Activated T-cell treated with anti-CD3 and anti-CD28 coated beads, Interleukin-2, amount 50 U/mL, for 72 hours (primary cell): ENCODE measurements at regions not wholly inside any gene's neighbourhood (a gene's known extent, or its start where the extent isn't known, plus 50 kb on each side); places are given as distances from the start of the nearest gene placed in this dataset.

ENCODE experiments used
- ATAC-seq, 2 donors: fragments of 150-1000 bp; cut with Tn5 transposase; replicated peaks in 1 of 2; 2 replicates each; pipeline ENCODE4 v1.10.0; 2021; ENCODE audit warnings: moderate library complexity in 2 of 2, mild to moderate bottlenecking in 1 of 2
- DNase-seq, 2 donors: peaks; one replicate each; pipeline ENCODE4 v3.0.0; 2021 to 2022; ENCODE audit warnings: mixed read lengths in 1 of 2
- H3K27ac Mint-ChIP-seq: one replicate; pipeline ENCODE4 v1.8.0; 2022; ENCODE audit warnings: mild to moderate bottlenecking, moderate library complexity, mixed read lengths
- H3K27me3 Mint-ChIP-seq: one replicate; pipeline ENCODE4 v1.8.0; 2022; ENCODE audit warnings: low read depth, mixed read lengths
- H3K36me3 Mint-ChIP-seq, 2 donors: one replicate each; pipeline ENCODE4 v1.8.0; 2022; ENCODE audit warnings: mixed read lengths in 2 of 2, mild to moderate bottlenecking in 1 of 2; ENCODE audit not compliant: insufficient read depth in 2 of 2
- H3K4me1 Mint-ChIP-seq: one replicate; pipeline ENCODE4 v1.8.0; 2022; ENCODE audit warnings: low read depth, mixed read lengths
- H3K4me3 Mint-ChIP-seq, 2 donors: one replicate each; pipeline ENCODE4 v1.8.0; 2022; ENCODE audit warnings: mild to moderate bottlenecking in 2 of 2, mixed read lengths in 2 of 2, moderate library complexity in 2 of 2
- H3K9me3 Mint-ChIP-seq, 2 donors: one replicate each; pipeline ENCODE4 v1.8.0; 2022; ENCODE audit warnings: mixed read lengths in 2 of 2

- no peak for DNase-seq
- Mint-ChIP-seq H3K9me3 (no peaks in the 10 kb centered on the region), H3K27ac (no peak overlapping the region), H3K4me3 (no peak overlapping the region), H3K36me3 (no peaks in the 10 kb centered on the region), H3K27me3 (peaks cover 4% of the 10 kb centered on the region), H3K4me1 (no peaks in the 10 kb centered on the region)
- ATAC-seq: peak in 1 of 2 donors; percentile 66
Observed at GRCh38 chr9:103789686-103790085, 304.4 kb upstream of the SMC2 start.

- H3K27ac Mint-ChIP-seq: peak overlapping the region; percentile 54
- DNase-seq (peak; percentile 12 to 14), ATAC-seq (peak; percentile 100)
- peaks cover 5% of the 10 kb centered on the region for H3K4me1 Mint-ChIP-seq
- H3K36me3 Mint-ChIP-seq: no peaks in the 10 kb centered on the region
- peak overlapping the region in 1 of 2 donors; percentile 16 for H3K4me3 Mint-ChIP-seq
- no peaks in the 10 kb centered on the region for H3K9me3 Mint-ChIP-seq
- peaks cover 4% of the 10 kb centered on the region for H3K27me3 Mint-ChIP-seq
Observed at GRCh38 chr9:103798620-103799019, 295.5 kb upstream of the SMC2 start.

GRCh38 chr9:103799959-103800358 lies 294.1 kb upstream of the SMC2 start:
- Mint-ChIP-seq H3K9me3 (no peaks in the 10 kb centered on the region), H3K4me1 (peaks cover 5% of the 10 kb centered on the region), H3K4me3 (no peak overlapping the region), H3K27ac (no peak overlapping the region), H3K36me3 (no peaks in the 10 kb centered on the region), H3K27me3 (peaks cover 4% of the 10 kb centered on the region)
- DNase-seq (no peak), ATAC-seq (peak in 1 of 2 donors; percentile 29)

GRCh38 chr9:103802068-103802467 lies 292.0 kb upstream of the SMC2 start:
- Mint-ChIP-seq H3K27ac (no peak overlapping the region), H3K4me1 (peaks cover 5% of the 10 kb centered on the region), H3K9me3 (no peaks in the 10 kb centered on the region), H3K36me3 (no peaks in the 10 kb centered on the region), H3K27me3 (peaks cover 7% of the 10 kb centered on the region), H3K4me3 (no peak overlapping the region)
- DNase-seq (no peak), ATAC-seq (no peak)

GRCh38 chr9:103803245-103803644 lies 290.9 kb upstream of the SMC2 start:
- no peak for DNase-seq
- ATAC-seq: no peak
- Mint-ChIP-seq H3K4me3 (no peak overlapping the region), H3K27me3 (peaks cover 7% of the 10 kb centered on the region), H3K27ac (no peak overlapping the region), H3K36me3 (no peaks in the 10 kb centered on the region), H3K4me1 (peaks cover 5% of the 10 kb centered on the region), H3K9me3 (no peaks in the 10 kb centered on the region)

- no peak for DNase-seq
- Mint-ChIP-seq H3K27ac (no peak overlapping the region), H3K4me1 (no peaks in the 10 kb centered on the region), H3K9me3 (no peaks in the 10 kb centered on the region), H3K36me3 (no peaks in the 10 kb centered on the region), H3K27me3 (peaks cover 7% of the 10 kb centered on the region), H3K4me3 (no peak overlapping the region)
- peak in 1 of 2 donors; percentile 53 for ATAC-seq
Observed at GRCh38 chr9:103804077-103804735, 289.9 kb upstream of the SMC2 start.

- Mint-ChIP-seq H3K4me1 (no peaks in the 10 kb centered on the region), H3K9me3 (no peaks in the 10 kb centered on the region), H3K36me3 (no peaks in the 10 kb centered on the region), H3K27ac (no peak overlapping the region), H3K27me3 (peaks cover 6% of the 10 kb centered on the region), H3K4me3 (no peak overlapping the region)
- DNase-seq (no peak), ATAC-seq (no peak)
Observed at GRCh38 chr9:103809745-103810144, 284.4 kb upstream of the SMC2 start.

- H3K4me3 Mint-ChIP-seq: no peak overlapping the region
- ATAC-seq: no peak
- DNase-seq: no peak
- no peaks in the 10 kb centered on the region for H3K27me3 Mint-ChIP-seq
- H3K36me3 Mint-ChIP-seq: no peaks in the 10 kb centered on the region
- no peaks in the 10 kb centered on the region for H3K4me1 Mint-ChIP-seq
- no peak overlapping the region for H3K27ac Mint-ChIP-seq
- no peaks in the 10 kb centered on the region for H3K9me3 Mint-ChIP-seq
Observed at GRCh38 chr9:103811462-103811861, 282.6 kb upstream of the SMC2 start.

GRCh38 chr9:103816146-103816545 lies 278.0 kb upstream of the SMC2 start:
- Mint-ChIP-seq H3K36me3 (no peaks in the 10 kb centered on the region), H3K27ac (no peak overlapping the region), H3K4me3 (no peak overlapping the region), H3K4me1 (no peaks in the 10 kb centered on the region), H3K27me3 (no peaks in the 10 kb centered on the region), H3K9me3 (no peaks in the 10 kb centered on the region)
- DNase-seq (no peak), ATAC-seq (no peak)

- H3K27me3 Mint-ChIP-seq: no peaks in the 10 kb centered on the region
- no peak overlapping the region for H3K27ac Mint-ChIP-seq
- no peak for DNase-seq
- ATAC-seq: no peak
- no peaks in the 10 kb centered on the region for H3K9me3 Mint-ChIP-seq
- H3K4me1 Mint-ChIP-seq: no peaks in the 10 kb centered on the region
- H3K36me3 Mint-ChIP-seq: no peaks in the 10 kb centered on the region
- H3K4me3 Mint-ChIP-seq: no peak overlapping the region
Observed at GRCh38 chr9:103819936-103820335, 274.2 kb upstream of the SMC2 start.

- H3K27ac Mint-ChIP-seq: no peak overlapping the region
- no peaks in the 10 kb centered on the region for H3K36me3 Mint-ChIP-seq
- H3K4me3 Mint-ChIP-seq: no peak overlapping the region
- H3K4me1 Mint-ChIP-seq: no peaks in the 10 kb centered on the region
- peaks cover 0 to 2% of the 10 kb centered on the region in 2 donors for H3K9me3 Mint-ChIP-seq
- DNase-seq (no peak), ATAC-seq (no peak)
- no peaks in the 10 kb centered on the region for H3K27me3 Mint-ChIP-seq
Observed at GRCh38 chr9:103821115-103821514, 273.0 kb upstream of the SMC2 start.

GRCh38 chr9:103837940-103838339 lies 256.2 kb upstream of the SMC2 start:
- Mint-ChIP-seq H3K27ac (no peak overlapping the region), H3K36me3 (no peaks in the 10 kb centered on the region), H3K9me3 (no peaks in the 10 kb centered on the region), H3K27me3 (no peaks in the 10 kb centered on the region), H3K4me3 (no peak overlapping the region), H3K4me1 (no peaks in the 10 kb centered on the region)
- DNase-seq: no peak
- ATAC-seq: no peak

- no peaks in the 10 kb centered on the region for H3K4me1 Mint-ChIP-seq
- no peak overlapping the region for H3K27ac Mint-ChIP-seq
- H3K27me3 Mint-ChIP-seq: no peaks in the 10 kb centered on the region
- no peak for DNase-seq
- no peaks in the 10 kb centered on the region for H3K9me3 Mint-ChIP-seq
- no peak overlapping the region for H3K4me3 Mint-ChIP-seq
- H3K36me3 Mint-ChIP-seq: no peaks in the 10 kb centered on the region
- ATAC-seq: no peak
Observed at GRCh38 chr9:103839197-103839596, 254.9 kb upstream of the SMC2 start.

- DNase-seq (no peak), ATAC-seq (no peak)
- Mint-ChIP-seq H3K4me3 (no peak overlapping the region), H3K27me3 (no peaks in the 10 kb centered on the region), H3K4me1 (no peaks in the 10 kb centered on the region), H3K9me3 (peaks cover 0 to 1% of the 10 kb centered on the region in 2 donors), H3K36me3 (no peaks in the 10 kb centered on the region), H3K27ac (no peak overlapping the region)
Observed at GRCh38 chr9:103867886-103868285, 226.2 kb upstream of the SMC2 start.
